WTC11 (cell line): ENCODE measurements at regions not wholly inside any gene's neighbourhood (a gene's known extent, or its start where the extent isn't known, plus 50 kb on each side); places are given as distances from the start of the nearest gene placed in this dataset.

Source experiments
- ATF1 ChIP-seq: sonication (generic); formaldehyde crosslinking; IDR thresholded peaks from 2 replicates; pipeline ENCODE4 v1.8.1; 2023; ENCODE audit warnings: mild to moderate bottlenecking, moderate library complexity, missing genetic modification reagents
- ESRRA ChIP-seq: sonication (generic); formaldehyde crosslinking; IDR thresholded peaks from 2 replicates; pipeline ENCODE4 v1.8.1; 2022; ENCODE audit warnings: mild to moderate bottlenecking, missing genetic modification reagents, borderline replicate concordance
- JUN ChIP-seq: sonication (generic); formaldehyde crosslinking; IDR thresholded peaks from 2 replicates; pipeline ENCODE4 v1.8.0; 2023; ENCODE audit warnings: mild to moderate bottlenecking, missing genetic modification reagents
- KAT7 ChIP-seq: sonication (generic); formaldehyde crosslinking; IDR thresholded peaks from 2 replicates; pipeline ENCODE4 v1.8.1; 2023; ENCODE audit warnings: missing genetic modification reagents, mild to moderate bottlenecking, borderline replicate concordance
- SMAD3 ChIP-seq: sonication (generic); formaldehyde crosslinking; IDR thresholded peaks from 2 replicates; pipeline ENCODE4 v1.8.0; 2022; ENCODE audit warnings: missing genetic modification reagents, mild to moderate bottlenecking, borderline replicate concordance
- ZBTB21 ChIP-seq: sonication (generic); formaldehyde crosslinking; IDR thresholded peaks from 2 replicates; pipeline ENCODE4 v1.8.1; 2023; ENCODE audit warnings: mild to moderate bottlenecking, missing genetic modification reagents, borderline replicate concordance
- ZNF232 ChIP-seq: sonication (generic); formaldehyde crosslinking; IDR thresholded peaks from 2 replicates; pipeline ENCODE4 v1.8.0; 2022; ENCODE audit warnings: mild to moderate bottlenecking, missing genetic modification reagents
- ZNF263 ChIP-seq: sonication (generic); formaldehyde crosslinking; IDR thresholded peaks from 2 replicates; pipeline ENCODE4 v1.8.1; 2022; ENCODE audit warnings: low read depth, mild to moderate bottlenecking, moderate library complexity, missing genetic modification reagents
- ZNF423 ChIP-seq: fragments of 250-450 bp; sonication (Bioruptor Pico); IDR thresholded peaks from 2 replicates; pipeline ENCODE4 v2.1.2; 2022; ENCODE audit warnings: mild to moderate bottlenecking, moderate library complexity
- ZNF671 ChIP-seq: fragments of 250-450 bp; sonication (Bioruptor Pico); IDR thresholded peaks from 2 replicates; pipeline ENCODE4 v1.8.0; 2021; ENCODE audit warnings: mild to moderate bottlenecking
- TF ChIP-seq, protein P1 (sequence below): fragments of 200-600 bp; IDR thresholded peaks from 2 replicates; pipeline ENCODE4 v1.8.0; 2022; ENCODE audit warnings: antibody characterized with exemption
- TF ChIP-seq, protein P2 (sequence below): sonication (generic); formaldehyde crosslinking; IDR thresholded peaks from 2 replicates; pipeline ENCODE4 v1.8.1; 2023; ENCODE audit warnings: mild to moderate bottlenecking, missing genetic modification reagents, borderline replicate concordance
- TF ChIP-seq, protein P3 (sequence below): sonication (generic); formaldehyde crosslinking; IDR thresholded peaks from 2 replicates; pipeline ENCODE4 v1.8.1; 2022; ENCODE audit warnings: low read depth, mild to moderate bottlenecking, moderate library complexity, missing genetic modification reagents, borderline replicate concordance
- TF ChIP-seq, protein P4 (sequence below): sonication (generic); formaldehyde crosslinking; IDR thresholded peaks from 2 replicates; pipeline ENCODE4 v1.8.0; 2022; ENCODE audit warnings: mild to moderate bottlenecking, missing genetic modification reagents

DNA sequence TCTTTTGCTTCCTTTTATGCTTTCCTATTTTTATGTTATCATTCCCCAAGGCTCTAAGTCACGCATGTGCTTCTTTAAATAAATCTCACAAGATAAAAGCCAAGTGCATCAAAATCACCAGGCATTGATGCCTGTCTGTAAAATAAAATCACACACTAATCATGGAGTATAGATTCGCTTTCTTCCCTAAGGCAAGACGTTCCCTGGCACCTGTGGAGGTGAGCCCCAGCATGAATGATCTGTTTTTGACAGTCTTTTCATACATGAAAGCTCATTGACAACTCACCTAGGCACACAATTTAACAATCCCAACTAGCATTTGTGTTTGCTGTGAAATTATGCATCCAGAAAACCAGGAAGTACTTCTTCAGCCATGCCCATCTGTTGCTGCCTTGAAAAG is 146.9 kb upstream of the DMAC1 start:
- TF ChIP-seq SMAD3 (CRISPR knock-in tag) (no peak), ZNF263 (CRISPR knock-in tag) (no peak), JUN (CRISPR knock-in tag) (no peak), ZNF423 (CRISPR knock-in tag) (no peak), ATF1 (CRISPR knock-in tag) (no peak), ZNF671 (no peak), ZBTB21 (CRISPR knock-in tag) (no peak), ESRRA (CRISPR knock-in tag) (no peak), ZNF232 (CRISPR knock-in tag) (no peak), KAT7 (CRISPR knock-in tag) (no peak)
- TF ChIP-seq, protein P1, sequence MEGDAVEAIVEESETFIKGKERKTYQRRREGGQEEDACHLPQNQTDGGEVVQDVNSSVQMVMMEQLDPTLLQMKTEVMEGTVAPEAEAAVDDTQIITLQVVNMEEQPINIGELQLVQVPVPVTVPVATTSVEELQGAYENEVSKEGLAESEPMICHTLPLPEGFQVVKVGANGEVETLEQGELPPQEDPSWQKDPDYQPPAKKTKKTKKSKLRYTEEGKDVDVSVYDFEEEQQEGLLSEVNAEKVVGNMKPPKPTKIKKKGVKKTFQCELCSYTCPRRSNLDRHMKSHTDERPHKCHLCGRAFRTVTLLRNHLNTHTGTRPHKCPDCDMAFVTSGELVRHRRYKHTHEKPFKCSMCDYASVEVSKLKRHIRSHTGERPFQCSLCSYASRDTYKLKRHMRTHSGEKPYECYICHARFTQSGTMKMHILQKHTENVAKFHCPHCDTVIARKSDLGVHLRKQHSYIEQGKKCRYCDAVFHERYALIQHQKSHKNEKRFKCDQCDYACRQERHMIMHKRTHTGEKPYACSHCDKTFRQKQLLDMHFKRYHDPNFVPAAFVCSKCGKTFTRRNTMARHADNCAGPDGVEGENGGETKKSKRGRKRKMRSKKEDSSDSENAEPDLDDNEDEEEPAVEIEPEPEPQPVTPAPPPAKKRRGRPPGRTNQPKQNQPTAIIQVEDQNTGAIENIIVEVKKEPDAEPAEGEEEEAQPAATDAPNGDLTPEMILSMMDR = no peak
- TF ChIP-seq, protein P2, sequence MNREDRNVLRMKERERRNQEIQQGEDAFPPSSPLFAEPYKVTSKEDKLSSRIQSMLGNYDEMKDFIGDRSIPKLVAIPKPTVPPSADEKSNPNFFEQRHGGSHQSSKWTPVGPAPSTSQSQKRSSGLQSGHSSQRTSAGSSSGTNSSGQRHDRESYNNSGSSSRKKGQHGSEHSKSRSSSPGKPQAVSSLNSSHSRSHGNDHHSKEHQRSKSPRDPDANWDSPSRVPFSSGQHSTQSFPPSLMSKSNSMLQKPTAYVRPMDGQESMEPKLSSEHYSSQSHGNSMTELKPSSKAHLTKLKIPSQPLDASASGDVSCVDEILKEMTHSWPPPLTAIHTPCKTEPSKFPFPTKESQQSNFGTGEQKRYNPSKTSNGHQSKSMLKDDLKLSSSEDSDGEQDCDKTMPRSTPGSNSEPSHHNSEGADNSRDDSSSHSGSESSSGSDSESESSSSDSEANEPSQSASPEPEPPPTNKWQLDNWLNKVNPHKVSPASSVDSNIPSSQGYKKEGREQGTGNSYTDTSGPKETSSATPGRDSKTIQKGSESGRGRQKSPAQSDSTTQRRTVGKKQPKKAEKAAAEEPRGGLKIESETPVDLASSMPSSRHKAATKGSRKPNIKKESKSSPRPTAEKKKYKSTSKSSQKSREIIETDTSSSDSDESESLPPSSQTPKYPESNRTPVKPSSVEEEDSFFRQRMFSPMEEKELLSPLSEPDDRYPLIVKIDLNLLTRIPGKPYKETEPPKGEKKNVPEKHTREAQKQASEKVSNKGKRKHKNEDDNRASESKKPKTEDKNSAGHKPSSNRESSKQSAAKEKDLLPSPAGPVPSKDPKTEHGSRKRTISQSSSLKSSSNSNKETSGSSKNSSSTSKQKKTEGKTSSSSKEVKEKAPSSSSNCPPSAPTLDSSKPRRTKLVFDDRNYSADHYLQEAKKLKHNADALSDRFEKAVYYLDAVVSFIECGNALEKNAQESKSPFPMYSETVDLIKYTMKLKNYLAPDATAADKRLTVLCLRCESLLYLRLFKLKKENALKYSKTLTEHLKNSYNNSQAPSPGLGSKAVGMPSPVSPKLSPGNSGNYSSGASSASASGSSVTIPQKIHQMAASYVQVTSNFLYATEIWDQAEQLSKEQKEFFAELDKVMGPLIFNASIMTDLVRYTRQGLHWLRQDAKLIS = no peak
- TF ChIP-seq, protein P3, sequence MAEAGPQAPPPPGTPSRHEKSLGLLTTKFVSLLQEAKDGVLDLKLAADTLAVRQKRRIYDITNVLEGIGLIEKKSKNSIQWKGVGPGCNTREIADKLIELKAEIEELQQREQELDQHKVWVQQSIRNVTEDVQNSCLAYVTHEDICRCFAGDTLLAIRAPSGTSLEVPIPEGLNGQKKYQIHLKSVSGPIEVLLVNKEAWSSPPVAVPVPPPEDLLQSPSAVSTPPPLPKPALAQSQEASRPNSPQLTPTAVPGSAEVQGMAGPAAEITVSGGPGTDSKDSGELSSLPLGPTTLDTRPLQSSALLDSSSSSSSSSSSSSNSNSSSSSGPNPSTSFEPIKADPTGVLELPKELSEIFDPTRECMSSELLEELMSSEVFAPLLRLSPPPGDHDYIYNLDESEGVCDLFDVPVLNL = no peak
- TF ChIP-seq, protein P4, sequence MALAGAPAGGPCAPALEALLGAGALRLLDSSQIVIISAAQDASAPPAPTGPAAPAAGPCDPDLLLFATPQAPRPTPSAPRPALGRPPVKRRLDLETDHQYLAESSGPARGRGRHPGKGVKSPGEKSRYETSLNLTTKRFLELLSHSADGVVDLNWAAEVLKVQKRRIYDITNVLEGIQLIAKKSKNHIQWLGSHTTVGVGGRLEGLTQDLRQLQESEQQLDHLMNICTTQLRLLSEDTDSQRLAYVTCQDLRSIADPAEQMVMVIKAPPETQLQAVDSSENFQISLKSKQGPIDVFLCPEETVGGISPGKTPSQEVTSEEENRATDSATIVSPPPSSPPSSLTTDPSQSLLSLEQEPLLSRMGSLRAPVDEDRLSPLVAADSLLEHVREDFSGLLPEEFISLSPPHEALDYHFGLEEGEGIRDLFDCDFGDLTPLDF (CRISPR knock-in tag) = no peak
